ENCODE measurements at regions not wholly inside any gene's neighbourhood (a gene's known extent, or its start where the extent isn't known, plus 50 kb on each side); places are given as distances from the start of the nearest gene placed in this dataset.
"Not testable (repeated sequence)": the region's sequence is repeated elsewhere in the genome, so short reads cannot be mapped to it uniquely, and the experiment has no call there.

GRCh38 chr7:120079704-120080103 is 193.3 kb upstream of the KCND2 start:
- 88 to 95% methylated on average over 3 of the region's 3 CpGs for WGBS, 2 experiments

GRCh38 chr7:120086468-120086867 is 186.5 kb upstream of the KCND2 start:
- H3K4me1 ChIP-seq (ENCODE audit: control insufficient read depth, insufficient read depth, low read length); H3K4me3 ChIP-seq (ENCODE audit: insufficient read depth, low read depth, low read length); H3K27ac ChIP-seq (ENCODE audit: insufficient read depth, low read depth, low read length, poor library complexity, severe bottlenecking); H3K9me3 ChIP-seq (ENCODE audit: control insufficient read depth, low read length); H3K27me3 ChIP-seq (ENCODE audit: control insufficient read depth, insufficient read depth, low read length, poor library complexity, severe bottlenecking); H3K36me3 ChIP-seq (ENCODE audit: control insufficient read depth, insufficient read depth, low read length): not testable (repeated sequence)
- WGBS, 2 experiments, result 88 to 93% methylated on average over 16 of the region's 16 CpGs

More at GRCh38 chr7:120079704-120080103, 193.3 kb upstream of the KCND2 start:
- Histone ChIP-seq H3K9me3 (ENCODE audit: control insufficient read depth, low read length) (no peaks in the 10 kb centered on the region), H3K36me3 (ENCODE audit: control insufficient read depth, insufficient read depth, low read length) (no peaks in the 10 kb centered on the region), H3K27me3 (ENCODE audit: control insufficient read depth, insufficient read depth, low read length, poor library complexity, severe bottlenecking) (no peaks in the 10 kb centered on the region), H3K4me1 (ENCODE audit: control insufficient read depth, insufficient read depth, low read length) (no peaks in the 10 kb centered on the region), H3K4me3 (ENCODE audit: insufficient read depth, low read depth, low read length) (no peak overlapping the region), H3K27ac (ENCODE audit: insufficient read depth, low read depth, low read length, poor library complexity, severe bottlenecking) (no peak overlapping the region)

GRCh38 chr7:120089968-120090367 is 183.0 kb upstream of the KCND2 start:
- H3K27me3 ChIP-seq (ENCODE audit: control insufficient read depth, insufficient read depth, low read length, poor library complexity, severe bottlenecking), result no peaks in the 10 kb centered on the region

GRCh38 chr7:120091807-120092206 is 181.2 kb upstream of the KCND2 start:
- Histone ChIP-seq H3K36me3 (ENCODE audit: control insufficient read depth, insufficient read depth, low read length) (no peaks in the 10 kb centered on the region), H3K4me1 (ENCODE audit: control insufficient read depth, insufficient read depth, low read length) (no peaks in the 10 kb centered on the region), H3K27ac (ENCODE audit: insufficient read depth, low read depth, low read length, poor library complexity, severe bottlenecking) (no peak overlapping the region), H3K9me3 (ENCODE audit: control insufficient read depth, low read length) (no peaks in the 10 kb centered on the region), H3K4me3 (ENCODE audit: insufficient read depth, low read depth, low read length) (no peak overlapping the region), H3K27me3 (ENCODE audit: control insufficient read depth, insufficient read depth, low read length, poor library complexity, severe bottlenecking) (no peaks in the 10 kb centered on the region)
- WGBS, 2 experiments, result 91% methylated on average over 3 of the region's 3 CpGs

More at GRCh38 chr7:120089968-120090367, 183.0 kb upstream of the KCND2 start:
- Histone ChIP-seq H3K4me3 (ENCODE audit: insufficient read depth, low read depth, low read length) (no peak overlapping the region), H3K9me3 (ENCODE audit: control insufficient read depth, low read length) (no peaks in the 10 kb centered on the region), H3K36me3 (ENCODE audit: control insufficient read depth, insufficient read depth, low read length) (no peaks in the 10 kb centered on the region), H3K4me1 (ENCODE audit: control insufficient read depth, insufficient read depth, low read length) (no peaks in the 10 kb centered on the region), H3K27ac (ENCODE audit: insufficient read depth, low read depth, low read length, poor library complexity, severe bottlenecking) (no peak overlapping the region)
- 78 to 80% methylated on average over 4 of the region's 4 CpGs for WGBS, 2 experiments

GRCh38 chr7:120097020-120097419 is 176.0 kb upstream of the KCND2 start:
- Histone ChIP-seq H3K4me3 (ENCODE audit: insufficient read depth, low read depth, low read length) (no peak overlapping the region), H3K27me3 (ENCODE audit: control insufficient read depth, insufficient read depth, low read length, poor library complexity, severe bottlenecking) (no peaks in the 10 kb centered on the region), H3K9me3 (ENCODE audit: control insufficient read depth, low read length) (no peaks in the 10 kb centered on the region), H3K27ac (ENCODE audit: insufficient read depth, low read depth, low read length, poor library complexity, severe bottlenecking) (no peak overlapping the region), H3K4me1 (ENCODE audit: control insufficient read depth, insufficient read depth, low read length) (no peaks in the 10 kb centered on the region), H3K36me3 (ENCODE audit: control insufficient read depth, insufficient read depth, low read length) (no peaks in the 10 kb centered on the region)
- 85 to 93% methylated on average over 2 of the region's 2 CpGs for WGBS, 2 experiments

- H3K36me3 ChIP-seq (ENCODE audit: control insufficient read depth, insufficient read depth, low read length), result no peaks in the 10 kb centered on the region
These were observed 175.2 kb upstream of the KCND2 start for GRCh38 chr7:120097774-120098173.

GRCh38 chr7:120108376-120108775 is 164.6 kb upstream of the KCND2 start:
- Histone ChIP-seq H3K27me3 (ENCODE audit: control insufficient read depth, insufficient read depth, low read length, poor library complexity, severe bottlenecking) (no peaks in the 10 kb centered on the region), H3K36me3 (ENCODE audit: control insufficient read depth, insufficient read depth, low read length) (no peaks in the 10 kb centered on the region), H3K4me3 (ENCODE audit: insufficient read depth, low read depth, low read length) (no peak overlapping the region), H3K9me3 (ENCODE audit: control insufficient read depth, low read length) (no peaks in the 10 kb centered on the region), H3K4me1 (ENCODE audit: control insufficient read depth, insufficient read depth, low read length) (no peaks in the 10 kb centered on the region), H3K27ac (ENCODE audit: insufficient read depth, low read depth, low read length, poor library complexity, severe bottlenecking) (no peak overlapping the region)

More at GRCh38 chr7:120097774-120098173, 175.2 kb upstream of the KCND2 start:
- Histone ChIP-seq H3K27ac (ENCODE audit: insufficient read depth, low read depth, low read length, poor library complexity, severe bottlenecking) (no peak overlapping the region), H3K27me3 (ENCODE audit: control insufficient read depth, insufficient read depth, low read length, poor library complexity, severe bottlenecking) (no peaks in the 10 kb centered on the region), H3K9me3 (ENCODE audit: control insufficient read depth, low read length) (no peaks in the 10 kb centered on the region), H3K4me3 (ENCODE audit: insufficient read depth, low read depth, low read length) (no peak overlapping the region), H3K4me1 (ENCODE audit: control insufficient read depth, insufficient read depth, low read length) (no peaks in the 10 kb centered on the region)

GRCh38 chr7:120110169-120110568 is 162.8 kb upstream of the KCND2 start:
- no peak overlapping the region for H3K4me3 ChIP-seq (ENCODE audit: insufficient read depth, low read depth, low read length)
- no peaks in the 10 kb centered on the region for H3K9me3 ChIP-seq (ENCODE audit: control insufficient read depth, low read length)
- WGBS, 2 experiments, result 92 to 93% methylated on average over 8 of the region's 8 CpGs
- no peaks in the 10 kb centered on the region for H3K36me3 ChIP-seq (ENCODE audit: control insufficient read depth, insufficient read depth, low read length)
- H3K27me3 ChIP-seq (ENCODE audit: control insufficient read depth, insufficient read depth, low read length, poor library complexity, severe bottlenecking), result no peaks in the 10 kb centered on the region
- no peak overlapping the region for H3K27ac ChIP-seq (ENCODE audit: insufficient read depth, low read depth, low read length, poor library complexity, severe bottlenecking)
- H3K4me1 ChIP-seq (ENCODE audit: control insufficient read depth, insufficient read depth, low read length), result no peaks in the 10 kb centered on the region

- no peaks in the 10 kb centered on the region for H3K27me3 ChIP-seq (ENCODE audit: control insufficient read depth, insufficient read depth, low read length, poor library complexity, severe bottlenecking)
- H3K4me3 ChIP-seq (ENCODE audit: insufficient read depth, low read depth, low read length), result no peak overlapping the region
- WGBS, 2 experiments, result 94 to 95% methylated on average over 5 of the region's 5 CpGs
- H3K36me3 ChIP-seq (ENCODE audit: control insufficient read depth, insufficient read depth, low read length), result no peaks in the 10 kb centered on the region
- no peaks in the 10 kb centered on the region for H3K4me1 ChIP-seq (ENCODE audit: control insufficient read depth, insufficient read depth, low read length)
- H3K9me3 ChIP-seq (ENCODE audit: control insufficient read depth, low read length), result no peaks in the 10 kb centered on the region
- no peak overlapping the region for H3K27ac ChIP-seq (ENCODE audit: insufficient read depth, low read depth, low read length, poor library complexity, severe bottlenecking)
These were observed 158.3 kb upstream of the KCND2 start for GRCh38 chr7:120114626-120115025.

GRCh38 chr7:120123528-120123927 is 149.4 kb upstream of the KCND2 start:
- WGBS, 2 experiments, result no CpG with 5 or more reads among the region's 1 CpG
- H3K27me3 ChIP-seq (ENCODE audit: control insufficient read depth, insufficient read depth, low read length, poor library complexity, severe bottlenecking), result no peaks in the 10 kb centered on the region
- no peak overlapping the region for H3K27ac ChIP-seq (ENCODE audit: insufficient read depth, low read depth, low read length, poor library complexity, severe bottlenecking)
- H3K36me3 ChIP-seq (ENCODE audit: control insufficient read depth, insufficient read depth, low read length), result no peaks in the 10 kb centered on the region
- no peaks in the 10 kb centered on the region for H3K9me3 ChIP-seq (ENCODE audit: control insufficient read depth, low read length)
- H3K4me3 ChIP-seq (ENCODE audit: insufficient read depth, low read depth, low read length), result no peak overlapping the region
- no peaks in the 10 kb centered on the region for H3K4me1 ChIP-seq (ENCODE audit: control insufficient read depth, insufficient read depth, low read length)

All from ectodermal cell (in vitro differentiated cells).